GM18520 (cell line): ENCODE measurements at regions not wholly inside any gene's neighbourhood (a gene's known extent, or its start where the extent isn't known, plus 50 kb on each side); places are given as distances from the start of the nearest gene placed in this dataset.

Source experiments
- ATAC-seq: cut with Tn5 transposase; IDR thresholded peaks from one replicate; pipeline ENCODE4 v1.9.1; 2021; ENCODE audit not compliant: unreplicated experiment

DNA sequence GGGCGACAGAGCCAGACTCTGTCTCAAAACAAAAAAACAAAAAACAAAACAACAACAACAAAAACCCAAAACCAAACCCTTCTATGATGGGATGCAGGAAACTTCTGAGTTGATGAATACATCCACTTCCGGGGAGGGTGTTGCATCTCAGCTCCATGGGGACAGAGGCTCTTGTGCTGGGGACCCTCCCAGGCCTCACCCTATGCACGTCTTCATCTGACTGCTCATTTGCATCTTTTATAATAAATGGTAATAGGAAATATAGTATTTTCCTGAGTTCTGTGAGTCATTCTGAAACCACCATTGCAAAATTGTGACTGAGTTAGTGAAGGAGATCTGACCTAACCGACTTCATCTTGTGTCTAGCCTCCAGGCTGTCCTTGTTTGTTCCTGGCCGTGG is 109.5 kb upstream of the SLC28A3 start:
- no peak for ATAC-seq

DNA sequence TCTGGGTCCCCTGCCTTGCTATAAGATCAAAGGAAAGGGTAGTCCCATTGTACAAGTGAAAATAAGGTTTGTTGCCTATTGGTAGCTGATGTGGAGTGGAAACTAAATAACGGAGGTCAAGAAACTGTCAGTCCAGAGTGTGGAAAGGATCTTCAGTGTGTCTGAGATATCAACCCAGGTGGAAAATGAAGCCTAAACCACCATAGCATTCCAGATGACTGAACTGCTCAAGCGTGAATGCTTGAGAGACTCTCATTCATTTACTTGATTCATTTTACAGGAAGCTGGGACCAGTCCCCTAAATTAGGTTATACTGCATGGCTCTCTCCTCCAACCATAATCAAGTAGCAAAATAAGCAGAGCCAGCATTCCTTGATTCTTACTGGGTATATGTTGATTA is 116.0 kb upstream of the SLC28A3 start:
- no peak for ATAC-seq

DNA sequence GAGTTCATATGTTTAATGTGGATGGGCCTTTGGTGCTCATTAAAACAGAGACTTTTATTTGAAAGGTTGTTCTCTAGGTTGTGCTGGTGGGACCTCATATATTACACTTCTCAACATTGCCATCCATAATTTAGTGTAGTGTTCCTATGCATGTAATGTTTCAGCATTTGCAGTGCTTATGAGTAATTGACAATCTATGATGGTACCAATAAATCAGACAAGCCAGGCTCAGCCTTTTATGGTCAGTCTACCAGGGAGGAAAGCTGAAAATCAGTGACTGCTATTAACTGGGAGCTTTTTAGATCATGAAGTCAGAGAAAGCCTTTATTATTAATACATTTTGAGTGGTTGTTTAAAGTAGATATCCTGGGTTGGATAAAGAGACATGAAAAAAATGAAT is 120.1 kb upstream of the SLC28A3 start:
- no peak for ATAC-seq

DNA sequence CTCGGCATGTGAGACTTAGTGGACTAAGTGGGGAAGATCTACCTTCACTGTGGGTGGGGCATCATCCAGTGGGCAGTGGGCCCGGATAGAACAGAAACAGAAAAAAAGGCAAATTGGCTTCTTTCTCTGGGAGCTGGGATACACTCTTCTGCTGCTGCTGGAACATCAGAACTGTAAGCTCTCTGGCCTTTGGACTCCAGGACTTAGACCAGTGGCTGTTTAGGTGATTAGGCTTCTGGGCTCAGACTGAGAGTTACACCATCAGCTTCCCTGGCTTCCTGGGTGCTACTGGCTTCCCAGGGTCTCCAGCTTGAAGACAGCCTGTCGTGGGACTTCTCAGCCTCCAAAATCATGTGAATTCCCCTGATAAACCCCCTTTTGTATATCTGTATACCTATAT is 122.7 kb upstream of the SLC28A3 start:
- no peak for ATAC-seq

DNA sequence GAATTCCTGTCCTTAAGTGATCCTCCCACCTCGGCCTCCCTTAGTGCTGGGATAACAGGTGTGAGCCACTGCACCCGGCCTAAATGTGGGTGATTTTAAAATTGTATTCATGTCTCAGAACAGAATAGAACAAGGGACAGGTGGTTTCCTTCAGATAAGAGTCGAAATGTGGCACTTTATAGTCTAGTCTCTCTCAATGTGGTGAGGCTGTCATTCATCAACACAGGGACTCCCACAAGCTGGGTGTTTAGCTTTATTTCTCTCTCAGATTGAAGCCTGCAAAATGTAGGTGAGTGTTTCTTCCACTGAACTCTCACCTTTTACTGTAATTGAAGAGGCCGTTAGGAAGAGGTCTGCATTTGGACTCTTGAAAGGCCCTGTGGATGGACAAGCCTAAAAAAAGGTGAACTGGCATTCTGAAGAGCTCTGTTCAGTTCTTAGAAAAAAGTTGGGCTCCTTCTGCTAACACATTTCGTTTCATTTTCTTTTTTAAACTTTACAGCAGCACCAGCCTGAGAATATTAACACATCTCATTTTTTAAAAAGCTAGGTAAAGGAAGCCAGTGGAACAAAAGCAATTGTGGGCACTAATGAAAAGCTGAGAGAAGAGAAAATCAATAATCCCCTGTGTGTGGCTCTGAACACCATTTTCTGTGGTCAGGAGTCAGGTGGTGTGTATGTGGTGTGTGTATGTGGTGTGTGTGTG is 126.2 kb upstream of the SLC28A3 start:
- no peak for ATAC-seq

DNA sequence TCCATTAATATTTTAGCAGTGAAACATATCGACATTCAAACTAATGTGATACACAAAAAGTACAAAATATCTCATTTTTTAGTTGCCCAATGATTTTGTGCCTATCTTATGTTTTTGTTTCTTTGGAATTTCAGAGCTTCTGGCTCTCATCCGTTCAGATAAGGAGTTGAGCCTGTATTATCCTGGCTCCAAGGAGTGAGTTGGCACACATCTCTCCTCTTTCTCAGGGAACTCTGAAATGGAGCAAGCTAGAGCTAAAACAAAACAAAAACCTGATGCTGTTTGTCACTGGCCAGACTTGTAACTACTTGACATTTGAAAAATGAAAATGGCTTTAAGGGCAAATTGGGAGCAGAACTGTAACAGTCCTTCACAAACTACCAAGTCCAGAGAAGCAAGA is 131.3 kb upstream of the SLC28A3 start:
- no peak for ATAC-seq

DNA sequence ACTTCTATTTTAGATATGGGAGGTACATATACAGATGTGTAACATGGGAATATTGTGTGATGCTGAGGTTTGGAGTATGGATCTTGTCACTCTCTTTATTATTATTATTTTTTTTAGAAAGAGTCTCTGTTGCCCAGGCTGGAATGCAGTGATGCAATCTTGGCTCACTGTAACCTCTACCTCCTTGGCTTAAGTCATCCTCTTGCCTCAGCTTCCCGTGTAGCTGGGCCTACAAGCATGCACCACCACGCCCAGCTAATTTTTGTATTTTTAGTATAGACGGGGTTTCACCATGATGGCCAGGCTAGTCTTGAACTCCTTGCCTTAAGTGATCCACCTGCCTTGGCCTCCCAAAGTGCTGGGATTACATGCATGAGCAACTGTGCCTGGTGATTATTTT is 138.4 kb upstream of the SLC28A3 start:
- ATAC-seq = no peak

DNA sequence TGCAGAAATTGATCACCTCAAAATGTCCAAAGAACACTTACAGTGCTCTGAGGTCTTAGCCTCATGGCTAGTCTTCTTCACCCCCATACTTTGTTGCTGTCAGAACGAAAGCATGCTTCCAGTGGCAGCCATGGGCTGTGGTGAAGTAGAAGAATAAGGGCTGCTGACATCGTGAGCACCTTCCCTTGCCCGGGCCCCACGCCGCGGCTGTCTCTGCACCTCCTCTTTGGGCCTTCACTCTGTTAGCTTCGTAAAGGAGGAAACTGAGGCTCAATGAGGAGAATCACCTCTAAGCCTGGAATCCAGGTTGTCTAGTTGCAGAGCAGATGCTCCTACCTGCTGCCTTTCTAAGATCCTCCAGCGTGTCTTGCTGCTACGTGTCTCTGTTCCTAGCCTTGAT is 139.5 kb upstream of the SLC28A3 start:
- no peak for ATAC-seq

DNA sequence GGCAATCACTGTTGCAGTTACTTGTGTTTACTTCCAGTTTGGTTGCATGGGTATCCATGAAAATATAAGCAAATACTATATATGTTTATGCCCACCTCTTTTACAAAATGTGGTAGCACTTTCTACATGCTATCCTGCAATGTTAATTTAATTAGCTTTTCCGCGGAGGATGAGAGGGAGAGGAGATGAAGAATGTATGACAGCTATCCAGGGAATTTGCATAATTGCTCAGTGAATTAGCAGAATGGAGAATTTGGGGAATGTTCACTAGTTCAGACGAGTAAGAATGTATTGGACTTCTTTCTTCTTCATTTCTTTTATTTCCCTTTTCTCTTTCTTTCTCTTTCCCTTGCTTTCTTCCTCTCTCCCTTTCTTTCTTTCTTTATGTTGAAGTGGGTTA is 140.7 kb upstream of the SLC28A3 start:
- no peak for ATAC-seq

DNA sequence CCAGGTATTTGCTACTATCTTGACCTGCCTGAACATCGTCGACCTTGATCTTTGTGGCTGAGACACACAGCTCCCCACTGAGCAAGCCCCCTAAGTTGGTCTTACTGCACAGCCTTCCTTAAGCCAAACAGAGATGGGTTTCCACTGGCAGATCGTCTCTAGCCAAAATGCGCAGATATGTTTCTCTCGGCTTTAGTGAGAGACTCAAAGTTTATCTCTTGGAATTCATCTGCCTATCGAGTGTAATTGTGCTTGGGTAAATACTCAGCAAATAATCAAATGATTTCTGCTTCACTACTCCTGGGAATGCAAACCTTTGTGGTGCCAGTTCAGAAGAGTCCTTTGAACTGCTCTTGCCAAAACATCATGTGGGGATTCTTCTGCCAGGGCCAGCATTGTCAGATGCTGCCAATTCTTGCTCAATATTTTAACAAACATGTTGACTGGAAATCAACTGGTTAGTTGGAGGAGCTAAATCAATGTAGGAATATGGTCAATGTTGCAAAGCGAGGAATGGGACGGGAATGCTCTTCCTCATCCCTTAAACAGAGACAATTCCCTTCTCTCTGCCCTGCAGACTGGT is 141.2 kb upstream of the SLC28A3 start:
- no peak for ATAC-seq

DNA sequence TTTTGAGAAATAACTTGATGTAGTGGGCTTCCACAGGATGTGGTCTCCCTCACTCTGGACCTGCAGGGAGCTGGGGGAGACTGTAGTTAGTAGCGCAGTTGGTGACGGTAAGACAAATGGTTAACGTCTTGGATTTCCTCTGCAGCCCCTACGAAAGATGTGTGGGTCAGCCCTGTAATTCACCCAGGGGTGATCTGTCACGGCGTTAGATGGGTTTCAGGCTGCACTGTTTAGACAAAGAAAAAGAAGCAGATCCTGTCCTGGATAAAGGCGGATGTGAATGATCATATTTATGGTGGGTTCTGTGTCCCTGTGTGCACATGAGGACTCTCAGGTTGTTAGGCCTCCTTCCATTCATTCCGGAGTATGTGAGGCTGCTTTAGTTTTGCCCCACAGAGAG is 142.0 kb upstream of the SLC28A3 start:
- ATAC-seq = no peak

DNA sequence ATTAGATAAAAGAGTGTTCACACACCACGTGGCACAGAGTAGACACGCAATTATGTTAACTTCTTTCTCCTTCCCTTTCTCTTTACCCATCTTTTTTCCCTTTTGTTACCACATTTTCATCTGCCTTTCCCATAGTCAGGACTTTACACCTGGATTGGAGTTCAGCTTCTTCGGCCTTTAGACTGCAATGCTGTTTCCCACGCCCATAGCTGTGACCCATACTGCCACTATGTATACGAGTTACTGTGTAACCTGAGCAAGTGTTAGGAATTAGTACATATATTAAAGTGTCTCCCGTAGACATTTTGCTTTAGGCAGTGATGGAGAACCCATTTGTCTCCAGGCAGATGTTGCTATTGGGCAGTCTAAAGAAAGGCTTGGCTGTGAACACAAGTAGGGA is 143.6 kb upstream of the SLC28A3 start:
- no peak for ATAC-seq

DNA sequence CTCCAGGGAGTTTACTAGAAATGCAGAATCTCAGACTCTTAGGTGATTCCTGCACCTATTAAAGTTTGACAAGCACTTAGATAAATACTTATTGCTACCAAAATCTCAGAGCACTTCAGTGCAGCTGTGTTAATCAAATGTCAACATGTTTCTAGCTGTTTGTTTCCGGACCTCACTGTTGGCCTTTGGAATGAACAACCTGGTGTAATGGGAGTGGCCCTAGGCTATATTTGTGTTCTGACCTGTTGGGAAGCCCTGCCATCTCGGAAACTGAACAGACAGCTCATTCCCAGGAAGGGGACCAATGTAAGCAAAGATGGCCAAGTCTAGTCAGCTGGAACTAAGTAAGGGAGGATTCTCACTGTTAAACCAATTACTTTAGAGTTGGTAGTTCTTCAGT is 145.0 kb upstream of the SLC28A3 start:
- no peak for ATAC-seq

DNA sequence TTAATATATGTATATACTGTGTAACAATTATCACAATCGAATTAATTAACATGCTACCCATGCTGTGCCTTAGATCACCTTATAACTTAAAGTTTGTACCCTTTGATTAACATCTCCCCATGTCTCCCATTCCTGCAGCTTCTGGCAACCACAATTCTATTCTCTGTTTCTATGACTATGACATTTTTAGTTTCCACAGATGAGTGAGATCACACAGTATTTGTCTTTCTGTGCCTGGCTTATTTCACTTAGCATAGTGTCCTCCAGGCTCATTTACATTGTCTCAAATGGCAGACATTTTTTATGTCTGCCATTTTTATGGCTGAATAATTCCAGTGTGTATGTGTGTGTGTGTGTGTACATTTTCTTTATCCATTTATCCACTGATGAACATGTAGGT is 146.1 kb upstream of the SLC28A3 start:
- ATAC-seq = no peak

DNA sequence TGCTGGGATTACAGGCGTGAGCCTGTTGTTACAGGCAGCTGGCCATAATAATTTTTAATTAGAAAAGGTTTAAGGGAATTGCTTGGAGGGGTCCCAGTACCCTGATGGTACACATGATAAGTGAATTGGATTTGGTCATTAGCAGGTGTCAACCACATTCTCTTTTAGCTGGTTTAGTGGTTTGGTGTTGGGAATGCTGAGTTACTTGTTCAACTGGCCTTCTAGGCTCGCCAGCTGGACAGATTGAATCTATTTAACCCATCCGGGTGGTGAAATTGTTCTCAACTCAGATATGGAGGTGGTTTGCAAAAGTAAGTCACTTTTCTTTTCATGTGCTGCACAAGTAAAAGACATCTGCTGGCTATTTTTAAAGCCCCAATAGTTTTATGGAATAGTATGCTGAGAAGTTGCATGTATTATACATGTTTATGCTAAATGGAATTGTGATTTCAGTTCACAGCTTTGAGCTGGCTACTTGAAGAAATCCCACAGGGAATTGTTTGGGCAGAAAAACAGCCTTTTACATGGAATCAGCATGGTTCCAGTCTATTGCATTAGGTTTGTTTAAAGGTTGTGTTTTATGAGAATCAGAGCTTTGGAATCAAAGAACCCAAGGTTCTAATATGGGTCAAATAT is 149.8 kb upstream of the SLC28A3 start:
- ATAC-seq = no peak

DNA sequence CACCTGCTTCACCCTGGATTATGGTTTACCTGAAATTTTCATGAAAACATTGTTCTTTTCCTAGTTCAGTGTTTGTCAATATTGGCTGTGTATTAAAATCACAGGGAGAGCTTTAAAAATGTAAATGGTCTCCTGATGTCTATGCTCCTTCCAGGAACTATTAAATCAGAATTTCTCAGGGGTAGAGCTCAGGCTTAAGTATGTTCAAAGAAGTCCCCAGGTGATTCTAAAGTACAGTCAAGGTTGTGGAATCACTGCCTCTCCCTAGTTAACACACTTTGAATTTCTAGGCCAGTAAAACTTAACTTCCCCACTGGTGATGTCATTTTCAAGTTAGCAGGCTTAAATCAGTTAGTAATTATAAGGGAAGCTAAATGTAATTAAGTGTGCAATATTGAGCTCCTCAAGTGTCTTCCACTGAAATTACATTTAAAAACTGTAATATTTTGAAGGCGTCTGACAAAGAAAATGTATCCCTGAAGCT is 150.3 kb upstream of the SLC28A3 start:
- no peak for ATAC-seq

DNA sequence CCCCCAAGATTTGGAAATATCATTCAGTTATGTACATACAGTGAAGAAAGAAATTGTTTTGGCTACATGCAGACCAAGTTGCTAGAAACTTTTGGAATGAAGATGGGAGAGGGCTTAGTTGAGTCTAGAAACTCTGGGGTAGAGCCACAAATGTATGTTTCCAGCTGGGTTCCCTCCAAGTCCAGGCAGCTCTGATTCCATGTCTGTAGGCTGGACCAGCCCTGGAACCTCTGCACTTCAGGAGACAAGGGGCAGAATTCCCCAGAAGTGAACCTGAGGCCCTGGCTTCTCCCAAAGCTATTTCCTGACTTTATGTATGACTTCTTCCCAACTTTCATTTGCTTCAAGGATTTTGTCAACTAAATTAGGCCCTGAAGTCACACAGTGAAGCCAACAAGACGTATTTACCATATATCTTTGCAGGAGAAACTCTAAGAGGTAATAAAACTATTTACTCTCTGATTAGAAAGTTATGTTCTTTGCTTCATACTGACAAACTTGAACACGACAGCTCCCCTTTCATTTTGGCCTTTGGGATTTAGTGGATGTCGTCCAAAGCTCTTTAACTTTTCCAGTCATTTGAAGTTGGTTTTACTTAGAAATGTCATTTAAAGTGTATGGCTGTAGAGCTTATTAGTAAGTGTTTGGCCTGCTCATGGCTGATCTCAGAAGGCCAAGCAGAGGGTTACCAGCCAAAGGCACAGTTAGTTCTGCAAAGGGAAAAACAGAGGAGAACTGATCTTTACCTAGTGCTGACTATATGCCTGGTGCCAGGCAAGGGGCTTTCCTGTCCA is 152.0 kb upstream of the SLC28A3 start:
- no peak for ATAC-seq

DNA sequence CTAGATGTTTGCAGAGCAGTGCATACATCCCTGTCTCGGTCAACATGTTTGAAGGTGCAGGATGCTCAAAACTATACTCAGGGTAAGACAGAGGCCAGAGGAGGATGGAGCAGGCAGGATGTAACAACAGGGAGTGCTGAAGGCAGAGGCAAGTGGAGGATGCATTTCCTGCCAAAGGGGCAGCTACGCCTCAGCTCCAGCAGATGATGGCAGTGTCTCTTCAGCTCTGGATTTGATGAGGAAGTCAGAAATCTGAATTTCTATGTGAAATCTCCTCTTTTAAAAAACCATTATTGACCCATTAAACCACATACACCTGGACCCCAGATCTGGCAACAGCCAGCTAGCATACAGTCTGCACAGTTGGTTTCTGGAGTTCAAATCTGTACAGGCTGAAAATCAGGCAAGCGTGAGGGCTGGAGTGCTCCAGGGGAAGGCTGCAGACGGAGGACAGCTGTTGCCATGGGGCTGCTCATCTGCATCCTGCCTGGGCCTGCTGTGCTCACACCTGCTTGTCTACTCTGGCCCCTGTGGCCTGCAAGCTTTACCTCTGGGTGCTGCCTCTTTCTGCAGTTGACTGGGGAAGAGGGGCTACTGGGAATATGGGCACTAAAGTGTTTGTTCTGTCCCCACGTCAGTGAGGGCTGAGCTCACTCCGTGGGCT is 152.9 kb upstream of the SLC28A3 start:
- no peak for ATAC-seq

DNA sequence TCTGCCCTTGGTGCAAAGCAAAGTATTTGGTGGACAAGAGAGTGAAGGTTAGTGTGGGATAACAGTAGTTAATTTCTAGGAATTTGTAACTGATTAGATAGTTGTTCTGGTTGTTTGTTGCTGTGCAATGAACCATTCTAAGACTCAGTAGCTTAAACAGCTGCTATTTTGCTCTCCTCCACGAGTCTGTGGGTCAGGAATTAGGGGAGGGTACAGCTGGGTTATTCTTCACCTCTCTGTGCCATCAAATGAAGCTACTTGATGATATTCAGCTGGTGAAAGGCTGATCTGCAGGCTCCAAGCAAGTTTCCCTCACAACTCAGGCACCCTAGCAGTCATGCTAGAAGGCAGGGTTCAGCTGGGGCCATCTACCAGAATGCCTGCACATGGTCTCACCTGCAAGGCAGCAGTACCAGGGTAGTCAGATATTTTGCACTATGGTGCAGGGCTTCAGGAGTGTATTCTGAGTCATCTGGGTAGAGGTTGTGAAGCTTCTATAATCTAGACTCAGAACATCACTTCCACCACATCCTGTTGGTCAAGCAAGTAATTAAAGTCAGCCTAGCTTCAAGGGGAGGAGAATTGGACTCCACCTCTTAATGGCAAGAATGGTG is 159.5 kb upstream of the SLC28A3 start:
- ATAC-seq = peak; percentile 99

DNA sequence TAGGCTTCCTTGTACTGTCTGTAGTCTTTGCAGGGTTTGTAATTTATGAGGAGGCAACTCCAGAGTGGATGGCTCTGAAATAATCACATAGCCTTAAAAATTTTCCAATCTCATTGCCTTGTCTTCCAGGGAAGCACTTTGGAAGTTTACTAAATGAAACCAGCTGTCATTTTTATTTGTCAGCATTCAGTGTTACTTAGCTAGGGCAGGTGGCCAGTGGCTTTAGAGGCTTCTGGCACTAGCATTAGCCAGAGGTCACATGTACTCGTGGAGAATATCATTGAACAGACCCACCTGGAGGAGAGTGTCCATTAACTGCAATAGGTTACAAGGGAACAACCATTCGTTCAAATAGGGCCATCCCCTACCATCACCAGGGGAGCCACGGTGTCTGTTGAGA is 160.3 kb upstream of the SLC28A3 start:
- no peak for ATAC-seq

DNA sequence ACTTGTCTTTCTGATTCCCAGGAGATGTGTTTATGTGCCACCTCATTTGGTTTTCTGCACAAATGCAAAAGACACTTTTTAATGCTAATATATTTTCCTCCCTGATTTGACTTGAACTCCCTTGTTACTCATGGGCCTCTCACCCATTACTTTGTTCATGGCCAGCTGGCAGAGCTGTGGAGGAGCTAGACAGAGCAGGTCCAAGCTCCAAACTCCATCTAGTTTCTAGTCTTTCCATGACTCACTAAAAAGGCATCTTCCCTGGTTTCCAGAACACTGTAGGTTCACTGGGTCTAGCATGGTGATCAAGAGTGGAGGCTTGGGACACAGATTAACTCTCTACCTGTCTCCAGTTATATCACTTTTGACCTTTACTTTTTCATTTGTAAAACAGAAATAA is 161.0 kb upstream of the SLC28A3 start:
- ATAC-seq = no peak
